ENCODE measurements at regions not wholly inside any gene's neighbourhood (a gene's known extent, or its start where the extent isn't known, plus 50 kb on each side); places are given as distances from the start of the nearest gene placed in this dataset.

DNA sequence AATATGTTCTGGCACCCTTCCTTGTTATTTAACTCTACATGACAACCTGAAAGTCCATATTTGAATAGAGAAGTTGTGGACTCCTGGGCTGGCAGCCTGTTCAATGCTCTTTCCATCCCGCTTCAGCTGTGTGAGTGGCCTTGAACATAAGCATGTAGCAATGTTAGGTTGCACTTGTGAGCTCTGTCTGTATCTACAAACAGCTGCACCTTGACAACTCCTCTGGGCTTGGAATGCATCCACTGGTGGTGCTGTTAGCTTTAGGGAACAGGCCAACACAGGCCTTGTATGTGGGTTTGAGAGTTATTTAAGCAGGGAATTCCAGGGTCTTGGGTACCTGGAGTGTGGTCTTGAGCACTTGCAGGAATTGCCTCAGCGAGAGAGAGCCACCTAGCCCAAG is 141.2 kb downstream of the DTHD1 start:
- no peak for DNase-seq (ENCODE audit: low read depth, low spot score)
- no peak overlapping the region for H3K4me3 ChIP-seq (ENCODE audit: insufficient read length, low read depth)
- TF ChIP-seq YY1 (IDR thresholded peaks at IDR 0.05; ENCODE audit: insufficient read depth, insufficient read length) (no peak), ZNF274 (IDR thresholded peaks at IDR 0.05; ENCODE audit: low read depth, low read length) (no peak), SUZ12 (IDR thresholded peaks at IDR 0.05; ENCODE audit: extremely low read depth, insufficient read depth, insufficient read length) (no peak)

DNA sequence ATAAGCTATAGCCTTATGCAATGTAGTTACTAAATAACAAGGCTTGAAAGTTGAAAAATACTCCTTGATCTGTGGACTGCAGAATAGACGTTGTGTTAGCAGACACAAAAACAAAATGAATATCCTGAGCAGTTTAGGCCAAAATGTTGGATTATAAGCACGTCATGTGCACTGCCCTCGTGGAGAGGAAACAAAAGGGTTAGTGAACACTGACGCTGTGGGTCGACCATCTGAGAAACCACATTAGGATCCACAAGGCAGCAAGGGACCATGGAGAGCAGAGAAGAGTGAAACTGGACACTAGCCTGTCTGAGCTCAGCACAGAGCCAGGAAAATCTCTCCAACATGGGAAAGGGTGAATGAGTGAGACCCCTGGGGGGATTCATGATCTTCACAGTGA is 145.3 kb downstream of the DTHD1 start:
- H3K9ac ChIP-seq (ENCODE audit: insufficient read length, low read depth): no peak overlapping the region
- H3K36me3 ChIP-seq (ENCODE audit: insufficient read depth, insufficient read length, low read length): no peaks in the 10 kb centered on the region
- no peaks in the 10 kb centered on the region for H3K9me3 ChIP-seq (ENCODE audit: insufficient read depth, low read length)
- TF ChIP-seq YY1 (IDR thresholded peaks at IDR 0.05; ENCODE audit: insufficient read depth, insufficient read length): no peak
- H3K27me3 ChIP-seq (ENCODE audit: insufficient read depth, insufficient read length): no peaks in the 10 kb centered on the region
- no peaks in the 10 kb centered on the region for H3K4me1 ChIP-seq (ENCODE audit: insufficient read depth, insufficient read length)
- no peak for DNase-seq (ENCODE audit: low read depth, low spot score)
- no peak overlapping the region for H3K4me3 ChIP-seq (ENCODE audit: insufficient read length, low read depth)

More for the DNA sequence above, 141.2 kb downstream of the DTHD1 start:
- H3K9ac ChIP-seq (ENCODE audit: insufficient read length, low read depth): no peak overlapping the region
- no peaks in the 10 kb centered on the region for H3K36me3 ChIP-seq (ENCODE audit: insufficient read depth, insufficient read length, low read length)
- H3K9me3 ChIP-seq (ENCODE audit: insufficient read depth, low read length): peaks cover 4% of the 10 kb centered on the region; the same call in 1 of the 2 replicates
- no peaks in the 10 kb centered on the region for H3K4me1 ChIP-seq (ENCODE audit: insufficient read depth, insufficient read length)
- no peaks in the 10 kb centered on the region for H3K27me3 ChIP-seq (ENCODE audit: insufficient read depth, insufficient read length)

DNA sequence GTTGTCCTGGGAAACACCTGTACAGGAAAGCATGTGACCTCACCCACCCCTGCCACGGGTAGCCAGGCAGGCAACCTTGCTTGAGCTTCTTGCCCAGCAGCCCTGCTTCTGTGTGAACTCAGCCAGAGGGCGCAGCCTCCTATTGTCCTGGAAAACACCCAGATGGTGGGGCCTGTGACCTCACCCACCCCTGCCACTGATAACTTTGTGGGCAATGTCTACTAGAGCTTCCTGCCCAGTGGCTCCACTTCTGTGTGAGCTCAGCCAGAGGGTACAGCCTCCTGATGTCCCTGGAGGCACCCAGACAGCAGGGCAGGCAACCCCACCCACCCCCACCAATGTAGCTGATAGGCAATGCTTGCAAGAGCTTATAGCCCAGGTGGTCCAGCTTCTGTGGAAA is 146.3 kb downstream of the DTHD1 start:
- DNase-seq (ENCODE audit: low read depth, low spot score): no peak

DNA sequence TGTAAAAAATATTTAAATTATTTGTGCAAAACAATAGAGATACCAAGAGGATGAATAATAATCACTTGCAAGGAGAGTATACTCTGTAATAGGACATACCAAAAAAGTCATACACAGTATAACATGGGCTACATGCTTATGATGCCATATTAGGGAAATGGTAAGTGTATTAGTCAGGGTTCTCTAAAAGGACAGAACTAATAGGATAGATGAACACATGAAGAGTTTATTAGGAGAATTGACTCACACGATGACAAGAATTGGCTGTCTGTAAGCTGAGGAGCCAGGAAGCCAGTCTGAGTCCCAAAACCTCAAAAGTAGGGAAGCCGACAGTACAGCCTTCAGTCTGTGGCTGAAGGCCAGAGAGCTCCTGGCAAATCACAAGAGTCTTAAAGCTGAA is 151.2 kb downstream of the DTHD1 start:
- no peaks in the 10 kb centered on the region for H3K36me3 ChIP-seq (ENCODE audit: insufficient read depth, insufficient read length, low read length)
- no peak overlapping the region for H3K4me3 ChIP-seq (ENCODE audit: insufficient read length, low read depth)
- no peaks in the 10 kb centered on the region for H3K27me3 ChIP-seq (ENCODE audit: insufficient read depth, insufficient read length)
- TF ChIP-seq SUZ12 (IDR thresholded peaks at IDR 0.05; ENCODE audit: extremely low read depth, insufficient read depth, insufficient read length) (no peak), ZNF274 (IDR thresholded peaks at IDR 0.05; ENCODE audit: low read depth, low read length) (no peak), YY1 (IDR thresholded peaks at IDR 0.05; ENCODE audit: insufficient read depth, insufficient read length) (no peak)
- no peak overlapping the region for H3K9ac ChIP-seq (ENCODE audit: insufficient read length, low read depth)
- no peaks in the 10 kb centered on the region for H3K4me1 ChIP-seq (ENCODE audit: insufficient read depth, insufficient read length)
- no peaks in the 10 kb centered on the region for H3K9me3 ChIP-seq (ENCODE audit: insufficient read depth, low read length)
- DNase-seq (ENCODE audit: low read depth, low spot score): no peak

More for the DNA sequence above, 146.3 kb downstream of the DTHD1 start:
- Histone ChIP-seq H3K9ac (ENCODE audit: insufficient read length, low read depth) (no peak overlapping the region), H3K4me3 (ENCODE audit: insufficient read length, low read depth) (no peak overlapping the region), H3K9me3 (ENCODE audit: insufficient read depth, low read length) (no peaks in the 10 kb centered on the region), H3K4me1 (ENCODE audit: insufficient read depth, insufficient read length) (no peaks in the 10 kb centered on the region), H3K36me3 (ENCODE audit: insufficient read depth, insufficient read length, low read length) (no peaks in the 10 kb centered on the region), H3K27me3 (ENCODE audit: insufficient read depth, insufficient read length) (no peaks in the 10 kb centered on the region)
- TF ChIP-seq SUZ12 (IDR thresholded peaks at IDR 0.05; ENCODE audit: extremely low read depth, insufficient read depth, insufficient read length) (no peak), YY1 (IDR thresholded peaks at IDR 0.05; ENCODE audit: insufficient read depth, insufficient read length) (no peak), ZNF274 (IDR thresholded peaks at IDR 0.05; ENCODE audit: low read depth, low read length) (no peak)

DNA sequence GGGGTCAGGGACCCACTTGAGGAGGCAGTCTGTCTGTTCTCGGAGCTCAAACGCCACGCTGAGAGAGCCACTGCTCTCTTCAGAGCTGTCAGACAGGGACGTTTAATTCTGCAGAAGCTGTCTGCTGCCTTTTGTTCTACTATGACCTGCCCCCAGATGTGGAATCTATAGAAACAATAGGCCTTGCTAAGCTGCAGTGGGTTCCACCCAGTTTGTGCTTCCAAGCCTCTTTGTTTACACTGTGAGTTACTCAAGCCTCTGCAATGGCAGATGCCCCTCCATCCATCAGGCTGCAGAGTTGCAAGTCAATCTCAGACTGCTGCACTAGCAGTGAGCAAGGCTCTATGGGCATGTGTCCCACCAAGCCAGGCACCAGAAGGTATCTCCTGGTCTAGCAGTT is 158.1 kb downstream of the DTHD1 start:
- no peaks in the 10 kb centered on the region for H3K27me3 ChIP-seq (ENCODE audit: insufficient read depth, insufficient read length)
- TF ChIP-seq YY1 (IDR thresholded peaks at IDR 0.05; ENCODE audit: insufficient read depth, insufficient read length): no peak
- no peak for TF ChIP-seq SUZ12 (IDR thresholded peaks at IDR 0.05; ENCODE audit: extremely low read depth, insufficient read depth, insufficient read length)
- TF ChIP-seq ZNF274 (IDR thresholded peaks at IDR 0.05; ENCODE audit: low read depth, low read length): no peak
- DNase-seq (ENCODE audit: low read depth, low spot score): peak; percentile 28

DNA sequence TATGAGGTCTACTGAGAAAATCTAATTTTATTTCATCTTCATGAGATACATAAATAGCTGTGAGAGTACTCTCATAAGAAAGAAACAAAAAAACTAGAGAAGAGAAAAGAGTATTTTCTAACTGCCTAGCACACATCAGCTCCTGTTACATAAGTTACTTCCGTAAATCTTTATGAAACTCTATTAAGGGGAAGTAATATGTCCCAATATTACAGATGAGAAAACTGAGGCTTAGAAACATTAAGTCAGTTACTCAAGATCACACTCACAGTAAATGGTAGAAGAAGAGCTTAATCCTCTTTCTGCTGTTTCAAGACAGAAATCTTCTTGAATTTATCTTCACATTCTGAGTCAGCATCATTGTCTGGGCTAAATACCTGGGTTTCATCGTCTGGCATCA is 164.1 kb downstream of the DTHD1 start:
- no peaks in the 10 kb centered on the region for H3K4me1 ChIP-seq (ENCODE audit: insufficient read depth, insufficient read length)

More for the DNA sequence above, 158.1 kb downstream of the DTHD1 start:
- no peak overlapping the region for H3K9ac ChIP-seq (ENCODE audit: insufficient read length, low read depth)
- no peaks in the 10 kb centered on the region for H3K4me1 ChIP-seq (ENCODE audit: insufficient read depth, insufficient read length)
- no peaks in the 10 kb centered on the region for H3K9me3 ChIP-seq (ENCODE audit: insufficient read depth, low read length)
- no peak overlapping the region for H3K4me3 ChIP-seq (ENCODE audit: insufficient read length, low read depth)
- no peaks in the 10 kb centered on the region for H3K36me3 ChIP-seq (ENCODE audit: insufficient read depth, insufficient read length, low read length)

DNA sequence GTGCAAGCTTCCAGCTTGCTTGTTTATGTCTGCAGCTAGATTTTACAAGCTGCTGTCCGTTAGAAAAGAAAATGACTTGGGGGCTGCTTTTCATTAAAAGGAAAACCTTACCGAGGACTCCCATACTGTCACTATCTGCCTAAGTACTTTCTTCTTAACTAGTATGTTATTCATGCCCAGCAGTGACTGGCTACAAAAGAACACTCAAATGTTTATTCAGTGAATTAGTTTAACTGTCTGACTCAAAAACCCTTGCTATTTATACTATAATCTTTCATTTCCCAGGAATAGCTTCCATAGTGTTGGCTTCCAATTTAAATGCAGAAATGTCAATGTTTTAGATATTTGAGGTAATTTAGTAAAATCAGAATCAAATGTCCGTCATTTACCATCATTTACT is 164.9 kb downstream of the DTHD1 start:
- Histone ChIP-seq H3K27me3 (ENCODE audit: insufficient read depth, insufficient read length) (no peaks in the 10 kb centered on the region), H3K4me1 (ENCODE audit: insufficient read depth, insufficient read length) (no peaks in the 10 kb centered on the region), H3K36me3 (ENCODE audit: insufficient read depth, insufficient read length, low read length) (no peaks in the 10 kb centered on the region), H3K9ac (ENCODE audit: insufficient read length, low read depth) (no peak overlapping the region), H3K9me3 (ENCODE audit: insufficient read depth, low read length) (no peaks in the 10 kb centered on the region), H3K4me3 (ENCODE audit: insufficient read length, low read depth) (no peak overlapping the region)
- TF ChIP-seq ZNF274 (IDR thresholded peaks at IDR 0.05; ENCODE audit: low read depth, low read length) (no peak), YY1 (IDR thresholded peaks at IDR 0.05; ENCODE audit: insufficient read depth, insufficient read length) (no peak), SUZ12 (IDR thresholded peaks at IDR 0.05; ENCODE audit: extremely low read depth, insufficient read depth, insufficient read length) (no peak)
- no peak for DNase-seq (ENCODE audit: low read depth, low spot score)

More for the DNA sequence above, 164.1 kb downstream of the DTHD1 start:
- Histone ChIP-seq H3K36me3 (ENCODE audit: insufficient read depth, insufficient read length, low read length) (no peaks in the 10 kb centered on the region), H3K9me3 (ENCODE audit: insufficient read depth, low read length) (no peaks in the 10 kb centered on the region), H3K4me3 (ENCODE audit: insufficient read length, low read depth) (no peak overlapping the region), H3K9ac (ENCODE audit: insufficient read length, low read depth) (no peak overlapping the region), H3K27me3 (ENCODE audit: insufficient read depth, insufficient read length) (no peaks in the 10 kb centered on the region)
- no peak for DNase-seq (ENCODE audit: low read depth, low spot score)
- no peak for TF ChIP-seq SUZ12 (IDR thresholded peaks at IDR 0.05; ENCODE audit: extremely low read depth, insufficient read depth, insufficient read length)
- TF ChIP-seq YY1 (IDR thresholded peaks at IDR 0.05; ENCODE audit: insufficient read depth, insufficient read length): no peak
- no peak for TF ChIP-seq ZNF274 (IDR thresholded peaks at IDR 0.05; ENCODE audit: low read depth, low read length)

DNA sequence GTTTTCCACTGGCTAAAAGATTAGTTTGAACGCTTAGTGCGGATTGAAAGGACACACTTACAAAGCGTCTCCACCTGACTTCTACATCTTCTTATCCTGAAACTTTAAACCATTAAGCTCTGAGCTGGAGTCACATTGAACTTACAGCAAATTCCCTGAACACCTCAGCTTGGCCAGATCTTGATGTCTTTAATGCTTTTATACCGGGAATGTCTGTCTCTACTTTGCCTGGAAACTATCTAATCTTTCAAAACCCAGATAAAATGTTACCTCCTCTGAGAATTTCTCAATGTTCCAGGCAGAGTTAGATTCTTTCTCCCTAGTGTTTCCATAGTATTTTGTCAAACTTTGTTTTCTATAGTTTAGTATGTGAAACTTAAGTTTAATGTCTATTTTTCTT is 179.9 kb downstream of the DTHD1 start:
- Histone ChIP-seq H3K4me1 (ENCODE audit: insufficient read depth, insufficient read length) (no peaks in the 10 kb centered on the region), H3K27me3 (ENCODE audit: insufficient read depth, insufficient read length) (no peaks in the 10 kb centered on the region), H3K36me3 (ENCODE audit: insufficient read depth, insufficient read length, low read length) (no peaks in the 10 kb centered on the region), H3K9ac (ENCODE audit: insufficient read length, low read depth) (no peak overlapping the region), H3K9me3 (ENCODE audit: insufficient read depth, low read length) (no peaks in the 10 kb centered on the region), H3K4me3 (ENCODE audit: insufficient read length, low read depth) (no peak overlapping the region)
- TF ChIP-seq YY1 (IDR thresholded peaks at IDR 0.05; ENCODE audit: insufficient read depth, insufficient read length): no peak
- TF ChIP-seq SUZ12 (IDR thresholded peaks at IDR 0.05; ENCODE audit: extremely low read depth, insufficient read depth, insufficient read length): no peak
- TF ChIP-seq ZNF274 (IDR thresholded peaks at IDR 0.05; ENCODE audit: low read depth, low read length): no peak
- no peak for DNase-seq (ENCODE audit: low read depth, low spot score)

Data from NT2/D1 (cell line).